T-helper 2 cell (primary cell): ENCODE measurements at regions not wholly inside any gene's neighbourhood (a gene's known extent, or its start where the extent isn't known, plus 50 kb on each side); places are given as distances from the start of the nearest gene placed in this dataset.
A peak's percentile ranks its signal among the peaks of the same experiment; 100 is the strongest.
"Not testable (repeated sequence)": the region's sequence is repeated elsewhere in the genome, so short reads cannot be mapped to it uniquely, and the experiment has no call there.

Experiments used
- DNase-seq, 5 experiments: peaks; one replicate each; pipeline versions ENCODE4 v3.0.0 to v3.0.0-alpha.2; 2012 to 2022

- no peak for DNase-seq
Observed at GRCh38 chr10:64037071-64037661, 516.0 kb downstream of the REEP3 start.

GRCh38 chr10:64038107-64038506 lies 516.9 kb downstream of the REEP3 start:
- DNase-seq: no peak

- DNase-seq: no peak
Observed at GRCh38 chr10:64039198-64039597, 518.0 kb downstream of the REEP3 start.

- no peak for DNase-seq
Observed at GRCh38 chr10:64040781-64041180, 519.6 kb downstream of the REEP3 start.

GRCh38 chr10:64041185-64041988 lies 520.2 kb downstream of the REEP3 start:
- peak; percentile 25 to 82 (median 66) for DNase-seq

GRCh38 chr10:64041989-64042490 lies 520.8 kb downstream of the REEP3 start:
- no peak for DNase-seq

GRCh38 chr10:64044098-64044497 lies 522.9 kb downstream of the REEP3 start:
- DNase-seq: no peak

GRCh38 chr10:64044957-64045632 lies 523.9 kb downstream of the REEP3 start:
- DNase-seq: not testable (repeated sequence)

GRCh38 chr10:64054392-64054791 lies 533.2 kb downstream of the REEP3 start:
- no peak for DNase-seq

GRCh38 chr10:64059884-64060283 lies 538.7 kb downstream of the REEP3 start:
- no peak for DNase-seq

- no peak for DNase-seq
Observed at GRCh38 chr10:64060389-64060788, 539.2 kb downstream of the REEP3 start.

GRCh38 chr10:64062793-64063192 lies 541.6 kb downstream of the REEP3 start:
- no peak for DNase-seq

GRCh38 chr10:64067009-64067606 lies 545.9 kb downstream of the REEP3 start:
- no peak for DNase-seq

GRCh38 chr10:64067859-64068258 lies 546.7 kb downstream of the REEP3 start:
- DNase-seq: no peak

- no peak for DNase-seq
Observed at GRCh38 chr10:64070241-64070640, 549.0 kb downstream of the REEP3 start.

- DNase-seq: no peak
Observed at GRCh38 chr10:64071218-64071617, 550.0 kb downstream of the REEP3 start.

- no peak for DNase-seq
Observed at GRCh38 chr10:64075604-64076003, 554.4 kb downstream of the REEP3 start.

- DNase-seq: no peak
Observed at GRCh38 chr10:64076322-64076940, 555.2 kb downstream of the REEP3 start.

- no peak for DNase-seq
Observed at GRCh38 chr10:64079341-64079740, 558.1 kb downstream of the REEP3 start.

GRCh38 chr10:64080071-64080470 lies 558.9 kb downstream of the REEP3 start:
- DNase-seq: no peak

- DNase-seq: no peak
Observed at GRCh38 chr10:64081947-64082482, 560.8 kb downstream of the REEP3 start.

- no peak for DNase-seq
Observed at GRCh38 chr10:64086083-64086767, 565.0 kb downstream of the REEP3 start.
